CD4-positive, alpha-beta T cell (primary cell): ENCODE measurements at regions not wholly inside any gene's neighbourhood (a gene's known extent, or its start where the extent isn't known, plus 50 kb on each side); places are given as distances from the start of the nearest gene placed in this dataset.

ENCODE experiments used
- ATAC-seq: fragments of 200-7000 bp; cut with Tn5 transposase; one replicate; pipeline ENCODE4 v1.10.0; 2022; ENCODE audit warnings: mild to moderate bottlenecking; ENCODE audit not compliant: poor library complexity
- CTCF ChIA-PET: fragments of 350-600 bp; sonication (Branson Sonifier 250); formaldehyde crosslinking; loops from one replicate; lab custom pipeline; 2021; ENCODE audit warnings: antibody characterized with exemption, inconsistent platforms; lab: Charles Lee
- POLR2A ChIA-PET: fragments of 350-600 bp; sonication (Branson Sonifier 250); formaldehyde crosslinking; loops from one replicate; lab custom pipeline; 2021; ENCODE audit warnings: antibody characterized with exemption, inconsistent platforms; lab: Charles Lee
- DNase-seq, 14 experiments: peaks; one replicate each; pipeline ENCODE4 v3.0.0-alpha.2; 2013 to 2020; ENCODE audit warnings: mixed read lengths in 2 of 14
- H3K27ac ChIP-seq, 2 donors: one replicate each; pipeline versions ENCODE4 v1.5.1 to v1.7.0; 2013; ENCODE audit warnings: low read length in 2 of 2, low read depth in 1 of 2, mild to moderate bottlenecking in 1 of 2
- H3K27me3 ChIP-seq, 2 experiments: 1 replicate in 1 of 2; 2 replicates in 1 of 2; pipeline versions ENCODE4 v1.6.1 to v1.7.0; 2013; ENCODE audit warnings: low read length in 2 of 2, control low read depth in 1 of 2, mild to moderate bottlenecking in 1 of 2, moderate library complexity in 1 of 2; ENCODE audit not compliant: insufficient read depth in 2 of 2, control insufficient read depth in 1 of 2
- H3K36me3 ChIP-seq: one replicate; pipeline ENCODE4 v1.6.1; 2013; ENCODE audit warnings: low read length, control low read depth; ENCODE audit not compliant: insufficient read depth
- H3K4me1 ChIP-seq: one replicate; pipeline ENCODE4 v1.6.1; 2013; ENCODE audit warnings: low read length, control low read depth; ENCODE audit not compliant: insufficient read depth
- H3K4me3 ChIP-seq: one replicate; pipeline ENCODE4 v1.5.1; 2013; ENCODE audit warnings: mild to moderate bottlenecking, low read length, moderate library complexity
- H3K9me3 ChIP-seq, 2 experiments: 1 replicate in 1 of 2; 2 replicates in 1 of 2; pipeline versions ENCODE4 v1.6.1 to v1.7.0; 2013; ENCODE audit warnings: low read length in 2 of 2, mild to moderate bottlenecking in 2 of 2, control low read depth in 1 of 2, moderate library complexity in 1 of 2; ENCODE audit not compliant: control insufficient read depth in 1 of 2, insufficient read depth in 1 of 2
- H3K27ac Mint-ChIP-seq: one replicate; pipeline ENCODE4 v1.8.0; 2020; ENCODE audit warnings: mixed read lengths
- H3K27me3 Mint-ChIP-seq: one replicate; pipeline ENCODE4 v1.8.0; 2021; ENCODE audit warnings: mixed read lengths
- H3K36me3 Mint-ChIP-seq: one replicate; pipeline ENCODE4 v1.8.0; 2021; ENCODE audit warnings: low read depth, mixed read lengths
- H3K4me1 Mint-ChIP-seq: one replicate; pipeline ENCODE4 v1.8.0; 2021; ENCODE audit warnings: low read depth, mixed read lengths
- H3K4me3 Mint-ChIP-seq: one replicate; pipeline ENCODE4 v1.8.0; 2020; ENCODE audit warnings: mild to moderate bottlenecking, mixed read lengths
- H3K9me3 Mint-ChIP-seq: one replicate; pipeline ENCODE4 v1.8.0; 2020; ENCODE audit warnings: mixed read lengths
- CTCF ChIP-seq: fragments of 200-600 bp; IDR thresholded peaks from one replicate; pipeline ENCODE4 v1.8.0; 2022; ENCODE audit warnings: antibody characterized with exemption, mild to moderate bottlenecking
- intact Hi-C, 2 experiments: fragments of 100-400 bp; cut with DNase I in 1 of 2; cut with micrococcal nuclease in 1 of 2; formaldehyde crosslinking; loops; one replicate each; pipeline versions ENCODE4 v1.15.1 to v1.9.0; 2023 to 2025; cut with DNase I, micrococcal nuclease

GRCh38 chr6:169852504-169853195, 101.2 kb downstream of the ERMARD start:
- H3K4me3 ChIP-seq, result no peak overlapping the region
- DNase-seq, result no peak
- H3K9me3 ChIP-seq, result peaks cover 0 to 29% of the 10 kb centered on the region in 2 experiments
- H3K27me3 Mint-ChIP-seq, result no peaks in the 10 kb centered on the region
- ATAC-seq, result no peak
- no peak overlapping the region for H3K4me3 Mint-ChIP-seq
- no peak for TF ChIP-seq CTCF
- no peaks in the 10 kb centered on the region for H3K9me3 Mint-ChIP-seq
- H3K36me3 ChIP-seq, result no peaks in the 10 kb centered on the region
- intact Hi-C loops, result no loop called here
- no peak overlapping the region for H3K27ac ChIP-seq
- no peaks in the 10 kb centered on the region for H3K4me1 ChIP-seq
- ChIA-PET CTCF (no interaction called here), POLR2A (no interaction called here)
- no peaks in the 10 kb centered on the region for H3K36me3 Mint-ChIP-seq
- H3K4me1 Mint-ChIP-seq, result no peaks in the 10 kb centered on the region
- no peaks in the 10 kb centered on the region for H3K27me3 ChIP-seq
- H3K27ac Mint-ChIP-seq, result no peak overlapping the region

GRCh38 chr6:169851641-169852503, 100.5 kb downstream of the ERMARD start:
- intact Hi-C loops, result no loop called here
- H3K27me3 ChIP-seq, result no peaks in the 10 kb centered on the region
- ChIA-PET CTCF (no interaction called here), POLR2A (no interaction called here)
- H3K4me3 ChIP-seq, result no peak overlapping the region
- H3K4me1 Mint-ChIP-seq, result no peaks in the 10 kb centered on the region
- H3K4me3 Mint-ChIP-seq, result no peak overlapping the region
- H3K9me3 ChIP-seq, result peaks cover 0 to 21% of the 10 kb centered on the region in 2 experiments
- peaks cover 4% of the 10 kb centered on the region for H3K27me3 Mint-ChIP-seq
- no peak for DNase-seq
- no peaks in the 10 kb centered on the region for H3K9me3 Mint-ChIP-seq
- H3K4me1 ChIP-seq, result no peaks in the 10 kb centered on the region
- H3K27ac Mint-ChIP-seq, result no peak overlapping the region
- H3K36me3 Mint-ChIP-seq, result no peaks in the 10 kb centered on the region
- ATAC-seq, result no peak
- H3K27ac ChIP-seq, result no peak overlapping the region
- no peaks in the 10 kb centered on the region for H3K36me3 ChIP-seq
- no peak for TF ChIP-seq CTCF

DNA sequence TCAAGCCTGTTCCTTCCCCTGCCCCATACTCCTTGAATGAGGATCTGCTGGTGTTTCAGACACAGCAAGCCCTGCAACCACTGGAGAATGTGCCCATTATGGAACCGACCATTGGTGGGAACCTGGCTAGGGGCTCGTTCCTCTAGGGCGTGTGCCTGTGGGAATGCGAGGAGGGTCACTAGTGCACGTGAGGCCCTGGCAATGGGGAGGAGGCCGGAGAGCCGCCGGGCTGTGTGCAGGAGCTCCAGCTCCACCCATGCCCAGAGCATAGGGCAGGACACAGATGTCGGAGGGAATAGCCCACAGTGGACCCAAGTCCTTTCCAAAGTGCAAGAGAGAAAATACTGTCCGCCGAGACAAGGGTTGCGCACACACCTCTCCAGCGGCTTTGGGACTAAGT, 99.3 kb downstream of the ERMARD start:
- H3K4me3 ChIP-seq, result no peak overlapping the region
- Mint-ChIP-seq H3K27me3 (peaks cover 4% of the 10 kb centered on the region), H3K9me3 (no peaks in the 10 kb centered on the region), H3K4me3 (no peak overlapping the region), H3K4me1 (no peaks in the 10 kb centered on the region), H3K27ac (no peak overlapping the region), H3K36me3 (no peaks in the 10 kb centered on the region)
- intact Hi-C loops, result no loop called here
- no peak for TF ChIP-seq CTCF
- H3K9me3 ChIP-seq, result peaks cover 0 to 15% of the 10 kb centered on the region in 2 experiments
- no peaks in the 10 kb centered on the region for H3K4me1 ChIP-seq
- H3K36me3 ChIP-seq, result no peaks in the 10 kb centered on the region
- ChIA-PET CTCF (no interaction called here), POLR2A (no interaction called here)
- H3K27ac ChIP-seq, result no peak overlapping the region
- no peaks in the 10 kb centered on the region for H3K27me3 ChIP-seq
- DNase-seq, result no peak
- no peak for ATAC-seq
